Right lobe of liver (tissue), 6 donors: ENCODE measurements at regions not wholly inside any gene's neighbourhood (a gene's known extent, or its start where the extent isn't known, plus 50 kb on each side); places are given as distances from the start of the nearest gene placed in this dataset.
"Not testable (repeated sequence)": the region's sequence is repeated elsewhere in the genome, so short reads cannot be mapped to it uniquely, and the experiment has no call there.

ENCODE experiments used
- ATAC-seq, 4 donors: fragments of 200-7000 bp; cut with Tn5 transposase; one replicate each; pipeline ENCODE4 v1.9.1; 2020; ENCODE audit warnings: mild to moderate bottlenecking in 4 of 4, moderate library complexity in 4 of 4
- DNase-seq, 3 donors: peaks; one replicate each; pipeline ENCODE4 v3.0.0-alpha.2; 2020
- H3K27ac ChIP-seq, 3 donors: fragments of 200-600 bp; one replicate each; pipeline ENCODE4 v1.8.0; 2022
- H3K27me3 ChIP-seq, 2 donors: fragments of 200-600 bp; one replicate each; pipeline ENCODE4 v1.8.0; 2022
- H3K36me3 ChIP-seq, 4 donors: fragments of 200-600 bp; sonication (generic) in 1 of 4; one replicate each; pipeline versions ENCODE4 v1.5.1 to v1.8.0; 2017 to 2022; ENCODE audit warnings: control low read depth in 1 of 4
- H3K4me1 ChIP-seq, 4 donors: fragments of 200-600 bp; sonication (generic) in 1 of 4; one replicate each; pipeline versions ENCODE4 v1.5.1 to v1.8.0; 2017 to 2022; ENCODE audit warnings: control low read depth in 1 of 4
- H3K4me3 ChIP-seq, 3 donors: fragments of 200-600 bp; one replicate each; pipeline ENCODE4 v1.8.0; 2022
- H3K9me3 ChIP-seq, 4 donors: fragments of 200-600 bp; sonication (generic) in 1 of 4; one replicate each; pipeline versions ENCODE4 v1.5.1 to v1.8.0; 2017 to 2022; ENCODE audit warnings: control low read depth in 1 of 4
- WGBS: methylation state at CpG from one replicate; pipeline ENCODE4 v1.1.6; 2018; ENCODE audit warnings: low coverage, low lambda C conversion rate; ENCODE audit not compliant: insufficient coverage; ENCODE audit errors: missing lambda C conversion rate; 5-methylcytosine and 5-hydroxymethylcytosine counted together
- intact Hi-C, 2 donors: fragments of 100-400 bp; cut with DNase I; formaldehyde crosslinking; loops; one replicate each; pipeline versions ENCODE4 v1.11.2 to v1.14.1; 2022
- donor health status: DM: no; HTN: yes; CAD: no.
- donor health status: DM: no; HTN: no; CAD: no.
- donor health status: DM: no; HTN: no; CAD: no.
- donor health status: DM: no; HTN: yes; CAD: no.
- donor health status: DM: no; HTN: yes; CAD: no.

- peaks cover 0 to 43% (median 16%) of the 10 kb centered on the region in 4 donors for H3K4me1 ChIP-seq
- DNase-seq, H3K27me3 ChIP-seq, H3K27ac ChIP-seq, H3K36me3 ChIP-seq, intact Hi-C loops, ATAC-seq, H3K4me3 ChIP-seq, H3K9me3 ChIP-seq: not testable (repeated sequence)
- whole genome bisulfite sequencing = 81% methylated on average over 3 of the region's 9 CpGs
Measured at GRCh38 chr15:44817797-44818196, 81.5 kb downstream of the TRIM69 start.

DNA sequence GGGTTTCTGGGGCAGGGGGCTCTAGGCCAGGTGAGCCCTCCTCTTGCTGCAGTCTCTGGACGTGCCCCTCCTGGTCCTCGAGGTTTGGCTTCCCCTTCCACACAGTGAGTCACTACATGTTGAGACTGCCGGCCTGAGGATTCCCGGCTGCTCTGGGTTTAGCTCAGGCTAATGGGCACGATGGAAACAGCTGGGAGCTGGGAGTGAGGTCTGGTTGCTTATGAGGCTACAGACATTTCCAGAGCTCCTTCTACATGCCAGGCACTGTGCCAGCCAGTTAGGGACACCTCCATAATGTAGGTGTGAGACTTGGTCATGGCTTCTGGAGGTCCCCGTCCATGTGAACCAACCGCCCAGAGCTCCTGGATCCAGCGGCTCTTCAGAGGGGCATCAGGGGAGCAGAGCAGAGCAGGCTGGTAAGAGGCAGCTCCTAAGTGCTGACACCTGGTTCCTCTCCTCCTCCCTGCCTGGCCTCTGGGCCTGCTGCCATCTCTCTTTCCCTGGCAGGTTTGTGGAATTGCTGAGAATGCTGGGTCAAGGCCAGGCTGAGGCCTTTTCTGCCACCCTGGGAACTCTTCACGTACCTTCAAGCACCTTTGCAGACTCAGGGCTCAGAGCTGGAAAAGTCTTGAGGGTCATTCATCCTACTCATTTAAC lies 83.1 kb downstream of the TRIM69 start:
- H3K9me3 ChIP-seq, H3K27me3 ChIP-seq, H3K4me3 ChIP-seq, H3K36me3 ChIP-seq, intact Hi-C loops: not testable (repeated sequence)
- ATAC-seq = peak; percentile 75 to 87 (median 84)
- Histone ChIP-seq H3K4me1 (peaks cover 0 to 29% (median 12%) of the 10 kb centered on the region in 4 donors), H3K27ac (peak overlapping the region; percentile 51 to 75 (median 71))
- peak; percentile 73 to 88 (median 86) for DNase-seq
- WGBS = 60% methylated on average over 1 of the region's 9 CpGs

- H3K36me3 ChIP-seq, H3K27me3 ChIP-seq, intact Hi-C loops, DNase-seq, H3K9me3 ChIP-seq, ATAC-seq, H3K4me3 ChIP-seq: not testable (repeated sequence)
- H3K27ac ChIP-seq = peak overlapping the region in 2 of 3 donors; percentile 71 to 75
- peaks cover 0 to 32% (median 12%) of the 10 kb centered on the region in 4 donors for H3K4me1 ChIP-seq
- 73% methylated on average over 3 of the region's 5 CpGs for WGBS
Measured at GRCh38 chr15:44820535-44820934, 84.2 kb downstream of the TRIM69 start.

- peak overlapping the region in 2 of 3 donors; percentile 71 to 75 for H3K27ac ChIP-seq
- H3K27me3 ChIP-seq, H3K36me3 ChIP-seq, intact Hi-C loops, H3K4me3 ChIP-seq, H3K9me3 ChIP-seq: not testable (repeated sequence)
- peaks cover 0 to 32% (median 12%) of the 10 kb centered on the region in 4 donors for H3K4me1 ChIP-seq
- ATAC-seq (peak in 2 of 4 donors; percentile 3 to 8), DNase-seq (peak in 1 of 3 donors; percentile 68)
- WGBS = 100% methylated on average over 1 of the region's 5 CpGs
Measured at GRCh38 chr15:44820967-44821366, 84.6 kb downstream of the TRIM69 start.

GRCh38 chr15:44824277-44825145 lies 88.2 kb downstream of the TRIM69 start:
- Histone ChIP-seq H3K4me1 (peaks cover 0 to 38% (median 13%) of the 10 kb centered on the region in 4 donors), H3K27ac (peak overlapping the region in 2 of 3 donors; percentile 46 to 73)
- H3K9me3 ChIP-seq, H3K4me3 ChIP-seq, H3K27me3 ChIP-seq, H3K36me3 ChIP-seq, intact Hi-C loops: not testable (repeated sequence)
- peak; percentile 69 to 82 (median 76) for ATAC-seq
- 13% methylated on average over 1 of the region's 9 CpGs for WGBS
- peak in 1 of 3 donors; percentile 55 for DNase-seq

- peak overlapping the region in 1 of 3 donors; percentile 69 for H3K27ac ChIP-seq
- ATAC-seq = peak; percentile 23 to 44 (median 34)
- H3K36me3 ChIP-seq, H3K9me3 ChIP-seq, H3K4me3 ChIP-seq, H3K27me3 ChIP-seq, DNase-seq, intact Hi-C loops: not testable (repeated sequence)
- WGBS = 80% methylated on average over 1 of the region's 1 CpG
- peaks cover 0 to 26% (median 8%) of the 10 kb centered on the region in 4 donors for H3K4me1 ChIP-seq
Measured at GRCh38 chr15:44826583-44826982, 90.3 kb downstream of the TRIM69 start.

DNA sequence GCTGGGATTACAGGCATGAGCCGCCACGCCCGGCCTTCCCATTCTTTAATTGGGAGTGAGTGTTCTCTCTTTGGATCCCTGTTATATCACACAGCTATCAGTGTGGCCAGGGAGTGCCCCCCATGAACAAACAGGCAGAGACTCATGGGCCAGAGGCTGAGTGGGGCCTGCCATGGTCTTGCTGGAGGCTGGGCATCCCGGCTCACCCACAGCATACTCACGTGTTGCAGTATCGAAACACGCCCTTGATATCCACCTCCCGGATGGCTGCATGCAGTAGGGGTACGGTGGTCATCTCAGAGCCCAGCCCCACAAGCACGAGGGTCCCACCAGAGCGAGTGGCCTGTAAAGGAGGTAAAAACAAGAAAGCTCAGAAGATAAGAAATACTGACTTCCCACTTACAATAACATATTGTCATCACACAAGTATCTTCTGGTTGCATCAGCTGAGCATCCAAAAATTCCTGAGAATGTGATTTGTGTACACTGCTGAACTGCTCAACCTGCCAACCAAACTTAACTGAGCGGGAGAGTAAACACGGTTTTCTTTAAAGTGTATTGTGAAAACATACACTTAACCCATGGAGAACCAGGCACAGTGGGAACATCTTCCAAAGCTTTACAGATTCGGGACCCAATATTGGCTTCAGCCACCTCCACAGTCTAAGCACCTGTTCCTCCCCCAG lies 92.0 kb downstream of the TRIM69 start:
- ATAC-seq = peak in 1 of 4 donors; percentile 5
- H3K27me3 ChIP-seq, DNase-seq, intact Hi-C loops, H3K9me3 ChIP-seq, H3K4me3 ChIP-seq, H3K36me3 ChIP-seq: not testable (repeated sequence)
- 91% methylated on average over 9 of the region's 14 CpGs for WGBS
- Histone ChIP-seq H3K27ac (peak overlapping the region; percentile 28 to 51 (median 47)), H3K4me1 (peaks cover 0 to 38% (median 14%) of the 10 kb centered on the region in 4 donors)

DNA sequence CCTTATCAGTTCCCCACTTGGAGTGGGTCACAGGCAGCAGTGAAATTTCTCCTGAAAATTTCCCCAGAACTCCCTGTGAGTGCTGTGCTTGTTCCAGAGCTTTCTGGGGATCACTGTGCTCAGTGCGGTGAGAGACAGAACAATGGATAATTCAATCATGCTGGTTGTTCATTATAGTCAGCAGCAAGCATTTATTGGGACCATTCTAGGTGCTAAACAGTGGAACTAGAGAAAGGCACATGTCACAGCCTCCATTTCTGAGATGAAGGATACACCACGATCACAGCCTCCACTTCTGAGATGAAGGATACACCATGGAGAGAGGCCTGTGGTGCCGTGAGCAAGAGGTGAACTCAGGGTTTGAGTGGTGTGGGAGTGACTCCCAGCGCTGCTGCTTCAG lies 92.8 kb downstream of the TRIM69 start:
- H3K27me3 ChIP-seq, ATAC-seq, H3K4me3 ChIP-seq, DNase-seq, H3K9me3 ChIP-seq, H3K36me3 ChIP-seq, intact Hi-C loops: not testable (repeated sequence)
- Histone ChIP-seq H3K27ac (peak overlapping the region in 1 of 3 donors; percentile 10), H3K4me1 (peaks cover 0 to 40% (median 15%) of the 10 kb centered on the region in 4 donors)
- WGBS = 88% methylated on average over 2 of the region's 4 CpGs

DNA sequence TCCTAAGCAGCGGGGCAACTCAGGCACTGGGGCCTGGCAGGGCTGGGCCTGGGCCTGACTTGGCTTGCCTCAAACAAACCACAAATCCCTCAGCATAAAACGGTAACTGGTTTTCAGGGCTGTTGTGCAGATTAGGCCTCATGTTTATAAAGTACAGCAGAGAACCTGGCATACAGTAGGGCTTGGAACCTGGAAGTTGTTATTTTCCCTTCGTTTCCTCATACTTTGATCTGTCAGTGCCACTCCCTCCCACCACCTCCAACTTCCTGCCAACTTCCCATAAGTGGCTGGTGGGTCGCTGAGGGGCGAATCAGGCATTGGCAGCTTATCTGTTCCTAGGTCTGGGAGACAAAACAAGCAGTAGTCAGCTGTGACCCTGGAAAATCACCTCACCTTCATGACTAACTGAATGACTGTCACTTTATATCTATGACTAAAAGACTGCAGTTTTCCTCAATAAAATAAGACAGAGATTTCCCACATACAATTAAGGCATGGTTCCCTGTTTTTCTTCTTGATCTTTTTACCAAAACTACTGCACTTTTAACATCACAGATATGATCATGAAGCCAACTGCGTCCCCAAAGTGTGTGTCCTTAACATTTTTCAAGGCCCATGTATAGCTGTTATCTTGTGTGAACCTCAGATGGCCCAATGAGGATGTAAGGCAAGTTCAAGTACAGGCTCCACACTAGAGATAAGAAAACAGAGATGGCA lies 94.5 kb downstream of the TRIM69 start:
- WGBS = 27% methylated on average over 4 of the region's 6 CpGs

DNA sequence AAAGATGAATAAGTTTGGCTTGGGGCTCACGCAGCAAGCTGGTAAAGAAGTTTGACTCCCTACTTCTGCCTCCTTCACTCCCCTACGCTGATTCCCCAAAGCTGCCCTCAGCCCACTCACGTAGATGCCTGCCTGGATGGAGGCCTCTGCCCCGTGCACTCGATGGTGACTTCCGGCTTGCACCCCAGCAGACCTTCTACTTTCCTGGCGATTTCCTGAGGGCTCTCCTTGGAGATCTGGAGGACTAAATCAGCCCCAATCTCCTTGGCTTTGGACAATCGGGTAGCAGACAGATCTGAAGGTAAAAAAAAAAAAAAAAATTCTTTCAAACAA lies 95.0 kb downstream of the TRIM69 start:
- H3K27me3 ChIP-seq, intact Hi-C loops, H3K36me3 ChIP-seq, H3K9me3 ChIP-seq, H3K4me3 ChIP-seq, ATAC-seq, DNase-seq: not testable (repeated sequence)
- H3K4me1 ChIP-seq = peaks cover 0 to 45% (median 15%) of the 10 kb centered on the region in 4 donors
- WGBS = 69% methylated on average over 3 of the region's 8 CpGs
- H3K27ac ChIP-seq = peak overlapping the region in 2 of 3 donors; percentile 26 to 44

More for the DNA sequence above, 94.5 kb downstream of the TRIM69 start:
- H3K36me3 ChIP-seq, H3K27me3 ChIP-seq, intact Hi-C loops, H3K4me3 ChIP-seq, H3K9me3 ChIP-seq: not testable (repeated sequence)
- Histone ChIP-seq H3K4me1 (peaks cover 0 to 40% (median 15%) of the 10 kb centered on the region in 4 donors), H3K27ac (peak overlapping the region; percentile 26 to 44 (median 37))
- ATAC-seq (peak in 2 of 4 donors; percentile 23 to 69), DNase-seq (peak in 1 of 3 donors; percentile 67)
